ENCODE measurements at regions not wholly inside any gene's neighbourhood (a gene's known extent, or its start where the extent isn't known, plus 50 kb on each side); places are given as distances from the start of the nearest gene placed in this dataset.

GRCh38 chr6:150315626-150316025, 53.2 kb upstream of the IYD start:
- intact Hi-C loops (cut with micrococcal nuclease) = no loop called here
- H3K27ac ChIP-seq (ENCODE audit: low read length in 2 of 2) = no peak overlapping the region
- H3K9ac ChIP-seq (ENCODE audit: low read length) = no peak overlapping the region
- no peaks in the 10 kb centered on the region for H4K20me1 ChIP-seq (ENCODE audit: control insufficient read depth, insufficient read depth, low read length, poor library complexity, severe bottlenecking)
- DNase-seq (no peak), ATAC-seq (ENCODE audit: low read depth) (no peak)
- H2AFZ ChIP-seq (ENCODE audit: insufficient read depth, low read depth, low read length, poor library complexity, severe bottlenecking) = no peak overlapping the region
- H3K79me2 ChIP-seq (ENCODE audit: control insufficient read depth, insufficient read depth, low read length) = no peaks in the 10 kb centered on the region
- H3K4me1 ChIP-seq (ENCODE audit: control insufficient read depth in 2 of 2, insufficient read depth in 2 of 2, low read length in 2 of 2) = no peaks in the 10 kb centered on the region
- Mint-ChIP-seq H3K4me1 (no peaks in the 10 kb centered on the region), H3K27me3 (peaks cover 24% of the 10 kb centered on the region), H3K27ac (no peak overlapping the region), H3K9me3 (ENCODE audit: insufficient read depth) (no peaks in the 10 kb centered on the region), H3K4me3 (no peak overlapping the region)
- no peaks in the 10 kb centered on the region for H3K36me3 ChIP-seq (replicated peaks in 1 of 2; ENCODE audit: control extremely low read depth in 1 of 2, control insufficient read depth in 1 of 2, extremely low read depth in 1 of 2, insufficient read depth in 2 of 2, low read length in 1 of 2)
- 67% methylated on average over 1 of the region's 4 CpGs for WGBS (ENCODE audit: insufficient coverage)
- H3K4me2 ChIP-seq (replicated peaks; ENCODE audit: low read depth, low read length, poor library complexity, severe bottlenecking) = no peak overlapping the region
- CTCF ChIA-PET = no interaction called here
- peaks cover 0 to 4% (median 0%) of the 10 kb centered on the region in 4 experiments for H3K27me3 ChIP-seq (replicated peaks in 1 of 4; ENCODE audit: control extremely low read depth in 1 of 4, control insufficient read depth in 3 of 4, insufficient read depth in 4 of 4, low read length in 3 of 4)
- TF ChIP-seq EZH2 (IDR thresholded peaks at IDR 0.05; ENCODE audit: borderline replicate concordance, insufficient read depth, low read depth, low read length, poor library complexity, severe bottlenecking) = no peak
- no peak for TF ChIP-seq CTCF (IDR thresholded peaks at IDR 0.05)
- H3K9me3 ChIP-seq (ENCODE audit: control extremely low read depth in 1 of 3, control insufficient read depth in 2 of 3, insufficient read depth in 1 of 3, low read length in 2 of 3) = peaks cover 0 to 6% (median 0%) of the 10 kb centered on the region in 3 donors
- H3K4me3 ChIP-seq (ENCODE audit: control extremely low read depth in 1 of 5, extremely low read depth in 1 of 5, insufficient read depth in 1 of 5, low read depth in 2 of 5, low read length in 4 of 5) = no peak overlapping the region
- POLR2A ChIA-PET = no interaction called here

GRCh38 chr6:150316936-150317335, 51.9 kb upstream of the IYD start:
- Histone ChIP-seq H3K9ac (ENCODE audit: low read length) (no peak overlapping the region), H4K20me1 (ENCODE audit: control insufficient read depth, insufficient read depth, low read length, poor library complexity, severe bottlenecking) (no peaks in the 10 kb centered on the region), H3K4me1 (ENCODE audit: control insufficient read depth in 2 of 2, insufficient read depth in 2 of 2, low read length in 2 of 2) (no peaks in the 10 kb centered on the region), H3K79me2 (ENCODE audit: control insufficient read depth, insufficient read depth, low read length) (no peaks in the 10 kb centered on the region), H3K4me2 (replicated peaks; ENCODE audit: low read depth, low read length, poor library complexity, severe bottlenecking) (no peak overlapping the region), H2AFZ (ENCODE audit: insufficient read depth, low read depth, low read length, poor library complexity, severe bottlenecking) (no peak overlapping the region), H3K4me3 (ENCODE audit: control extremely low read depth in 1 of 5, extremely low read depth in 1 of 5, insufficient read depth in 1 of 5, low read depth in 2 of 5, low read length in 4 of 5) (no peak overlapping the region), H3K27me3 (replicated peaks in 1 of 4; ENCODE audit: control extremely low read depth in 1 of 4, control insufficient read depth in 3 of 4, insufficient read depth in 4 of 4, low read length in 3 of 4) (peaks cover 0 to 8% (median 0%) of the 10 kb centered on the region in 4 experiments), H3K36me3 (replicated peaks in 1 of 2; ENCODE audit: control extremely low read depth in 1 of 2, control insufficient read depth in 1 of 2, extremely low read depth in 1 of 2, insufficient read depth in 2 of 2, low read length in 1 of 2) (no peaks in the 10 kb centered on the region), H3K27ac (ENCODE audit: low read length in 2 of 2) (no peak overlapping the region), H3K9me3 (ENCODE audit: control extremely low read depth in 1 of 3, control insufficient read depth in 2 of 3, insufficient read depth in 1 of 3, low read length in 2 of 3) (peaks cover 0 to 6% (median 0%) of the 10 kb centered on the region in 3 donors)
- H3K27ac Mint-ChIP-seq = no peak overlapping the region
- intact Hi-C loops (cut with micrococcal nuclease) = no loop called here
- 72% methylated on average over 5 of the region's 5 CpGs for WGBS (ENCODE audit: insufficient coverage)
- ChIA-PET CTCF (no interaction called here), POLR2A (no interaction called here)
- no peak for ATAC-seq (ENCODE audit: low read depth)
- TF ChIP-seq EZH2 (IDR thresholded peaks at IDR 0.05; ENCODE audit: borderline replicate concordance, insufficient read depth, low read depth, low read length, poor library complexity, severe bottlenecking) = no peak
- TF ChIP-seq CTCF (IDR thresholded peaks at IDR 0.05) = no peak
- H3K27me3 Mint-ChIP-seq = peaks cover 23% of the 10 kb centered on the region
- H3K9me3 Mint-ChIP-seq (ENCODE audit: insufficient read depth) = no peaks in the 10 kb centered on the region
- no peak for DNase-seq
- H3K4me3 Mint-ChIP-seq = no peak overlapping the region
- no peaks in the 10 kb centered on the region for H3K4me1 Mint-ChIP-seq

Measured in B cell (primary cell).